HG02981 (cell line): ENCODE measurements at regions not wholly inside any gene's neighbourhood (a gene's known extent, or its start where the extent isn't known, plus 50 kb on each side); places are given as distances from the start of the nearest gene placed in this dataset.

Experiments used
- ATAC-seq: cut with Tn5 transposase; IDR thresholded peaks from one replicate; pipeline ENCODE4 v1.9.1; 2021; ENCODE audit warnings: mild to moderate bottlenecking, moderate library complexity; ENCODE audit not compliant: unreplicated experiment

DNA sequence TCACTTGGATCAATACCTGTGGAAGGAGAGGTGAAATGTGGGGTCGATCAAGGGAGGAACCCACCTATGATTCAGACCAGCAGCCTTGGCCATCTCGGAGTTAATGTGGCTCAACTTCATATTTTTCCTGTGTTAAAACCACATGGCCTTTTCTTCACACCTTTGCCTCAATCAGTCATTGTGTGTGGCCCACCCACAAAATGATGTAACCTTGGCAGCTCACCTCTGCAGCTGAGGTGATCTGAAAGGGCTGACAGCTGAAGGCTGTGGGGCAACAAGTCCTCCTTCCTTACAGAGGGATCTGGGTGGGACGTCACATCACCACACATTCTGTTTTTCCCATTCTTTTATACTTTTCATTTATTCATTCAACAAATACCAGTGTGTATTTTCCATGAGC, 357.1 kb upstream of the HSF2 start:
- no peak for ATAC-seq

DNA sequence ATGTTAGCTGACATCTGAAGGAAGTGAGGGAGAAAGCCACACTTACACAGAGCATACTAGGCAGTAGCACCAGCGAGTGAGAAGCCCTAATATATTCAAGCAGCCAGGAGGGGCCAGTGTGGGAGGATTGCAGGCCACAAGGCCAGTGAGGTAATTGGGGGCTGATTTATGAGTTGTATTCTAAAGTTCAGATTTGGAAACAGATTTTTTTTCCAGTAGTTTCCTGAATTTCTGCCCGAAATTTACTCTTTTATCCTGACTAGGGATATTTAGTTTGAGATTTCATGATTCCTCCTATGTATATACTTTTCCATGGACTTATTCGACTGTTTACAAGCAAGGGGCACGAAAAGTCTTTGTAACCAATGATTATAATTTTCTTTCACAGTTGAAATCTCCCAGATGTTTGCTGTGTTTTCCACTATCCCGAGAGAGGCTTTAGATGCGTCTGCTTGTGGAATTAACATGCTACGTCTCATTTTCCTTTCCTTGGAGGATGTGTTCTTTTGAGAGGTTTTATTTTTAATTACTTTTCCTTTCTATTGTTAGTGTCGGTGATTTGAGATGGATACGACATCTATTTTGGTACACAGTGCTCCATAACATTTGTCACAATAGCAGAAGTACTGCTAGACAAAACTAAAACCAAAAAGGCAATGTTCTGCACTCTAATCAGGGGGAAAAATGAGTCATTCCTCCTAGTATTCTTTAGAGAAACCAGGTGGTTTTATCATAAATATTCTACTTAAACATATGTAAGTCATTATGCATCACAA, 356.3 kb upstream of the HSF2 start:
- no peak for ATAC-seq

- no peak for ATAC-seq
Observed at GRCh38 chr6:122048570-122048969, 350.9 kb upstream of the HSF2 start.

DNA sequence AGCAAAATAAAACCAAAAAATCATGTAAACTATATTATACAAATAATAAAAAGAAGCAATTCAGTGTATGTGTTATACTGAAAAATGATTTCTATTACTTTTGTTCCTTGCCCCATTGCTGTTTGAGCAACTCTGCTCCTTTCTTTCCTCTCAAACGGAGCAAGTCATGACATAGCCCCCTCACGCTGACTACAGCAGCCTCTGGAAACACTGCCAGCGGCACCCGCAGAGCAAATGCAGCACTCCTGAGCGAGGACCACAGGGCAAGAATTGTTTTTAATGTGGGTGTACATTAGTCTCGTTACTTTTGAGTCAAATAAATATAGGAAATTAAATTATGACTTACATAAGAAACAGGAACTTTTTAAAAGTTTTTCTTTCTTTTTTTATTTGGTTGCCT, 350.1 kb upstream of the HSF2 start:
- no peak for ATAC-seq

- no peak for ATAC-seq
Observed at GRCh38 chr6:122050242-122050755, 349.2 kb upstream of the HSF2 start.

DNA sequence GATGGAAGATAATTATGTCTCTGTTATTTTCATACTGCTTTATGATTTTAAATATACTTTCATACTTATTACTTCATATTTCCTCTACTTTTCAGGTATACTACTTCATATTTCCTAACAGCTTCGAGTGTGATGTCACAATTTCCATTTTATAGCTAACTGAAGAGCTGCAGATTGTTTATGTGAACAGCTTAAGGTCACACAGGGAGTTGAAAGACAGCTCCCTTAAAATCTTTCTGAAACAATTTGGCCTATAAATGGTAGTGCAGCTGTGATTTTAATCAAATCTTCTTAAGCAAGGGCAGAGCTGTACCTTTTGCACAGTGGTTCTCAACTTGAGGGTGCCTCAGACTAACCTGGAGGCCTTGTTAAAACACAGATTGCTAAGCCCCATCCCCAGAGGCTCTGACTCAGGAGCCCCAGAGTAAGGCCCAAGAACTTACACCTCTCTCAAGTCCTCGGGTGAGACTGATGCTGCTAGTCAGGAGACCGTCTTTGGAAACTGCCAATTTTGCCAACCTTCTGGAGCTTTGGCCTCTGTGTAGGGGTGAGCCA, 347.0 kb upstream of the HSF2 start:
- ATAC-seq, result no peak

GRCh38 chr6:122059918-122060317, 339.5 kb upstream of the HSF2 start:
- ATAC-seq, result no peak

DNA sequence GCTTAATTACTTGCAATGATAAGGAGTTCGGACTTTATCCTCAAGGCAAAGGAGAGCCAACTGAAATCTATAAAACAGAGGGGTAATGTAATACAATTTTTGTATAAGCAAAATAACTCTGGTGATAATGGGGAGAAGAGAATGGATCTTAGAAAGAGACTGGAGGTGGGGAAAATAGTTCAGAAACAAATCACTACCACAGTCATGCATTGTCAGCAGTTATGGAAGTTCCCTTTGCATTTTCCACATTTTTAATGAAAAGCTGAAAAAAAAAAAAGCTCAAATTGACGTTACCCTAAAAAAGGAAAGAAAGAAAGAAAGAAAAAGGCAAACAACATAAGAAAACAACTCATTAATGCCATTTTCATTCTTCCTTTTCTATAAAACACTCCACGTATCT, 337.6 kb upstream of the HSF2 start:
- ATAC-seq, result no peak

DNA sequence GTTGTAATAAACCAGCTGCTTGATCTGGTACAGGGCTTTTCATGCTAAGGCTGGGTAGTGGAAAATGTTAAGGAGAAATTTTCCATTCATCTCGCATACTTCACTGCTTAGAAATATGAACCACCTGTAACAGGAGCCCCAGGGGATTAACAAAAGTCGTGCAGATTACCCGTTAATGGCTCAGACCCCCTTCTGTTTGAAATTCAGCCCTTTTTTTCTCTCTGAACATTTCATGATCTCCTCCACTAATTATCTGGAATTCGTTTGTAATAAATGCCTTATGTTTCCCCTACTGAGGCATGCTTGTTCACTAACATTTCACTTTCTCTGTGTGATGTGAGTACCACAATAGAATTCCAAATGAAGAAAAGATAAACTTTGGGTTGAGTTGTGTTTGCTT, 336.4 kb upstream of the HSF2 start:
- ATAC-seq, result no peak

DNA sequence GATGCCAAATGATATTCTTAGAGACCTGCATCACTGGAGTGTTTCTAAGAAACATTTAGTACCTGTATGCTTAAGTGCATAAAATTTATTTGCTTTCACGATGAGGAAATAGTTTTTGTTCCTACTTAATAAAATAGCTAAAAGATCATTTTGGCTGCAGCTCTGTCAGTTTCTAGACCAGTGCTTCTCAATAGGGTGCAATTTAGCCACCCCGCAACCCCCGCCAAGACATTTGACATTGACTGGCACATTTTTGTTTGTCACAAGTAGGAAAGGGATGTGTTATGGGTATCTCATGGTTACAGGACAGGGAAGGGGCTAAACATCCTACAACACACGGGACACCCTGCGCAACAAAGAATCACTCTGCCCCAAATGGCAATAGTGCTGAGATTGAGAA, 335.7 kb upstream of the HSF2 start:
- no peak for ATAC-seq

GRCh38 chr6:122066200-122066599, 333.3 kb upstream of the HSF2 start:
- ATAC-seq, result no peak

GRCh38 chr6:122068291-122068769, 331.1 kb upstream of the HSF2 start:
- no peak for ATAC-seq

GRCh38 chr6:122069932-122070331, 329.5 kb upstream of the HSF2 start:
- no peak for ATAC-seq

DNA sequence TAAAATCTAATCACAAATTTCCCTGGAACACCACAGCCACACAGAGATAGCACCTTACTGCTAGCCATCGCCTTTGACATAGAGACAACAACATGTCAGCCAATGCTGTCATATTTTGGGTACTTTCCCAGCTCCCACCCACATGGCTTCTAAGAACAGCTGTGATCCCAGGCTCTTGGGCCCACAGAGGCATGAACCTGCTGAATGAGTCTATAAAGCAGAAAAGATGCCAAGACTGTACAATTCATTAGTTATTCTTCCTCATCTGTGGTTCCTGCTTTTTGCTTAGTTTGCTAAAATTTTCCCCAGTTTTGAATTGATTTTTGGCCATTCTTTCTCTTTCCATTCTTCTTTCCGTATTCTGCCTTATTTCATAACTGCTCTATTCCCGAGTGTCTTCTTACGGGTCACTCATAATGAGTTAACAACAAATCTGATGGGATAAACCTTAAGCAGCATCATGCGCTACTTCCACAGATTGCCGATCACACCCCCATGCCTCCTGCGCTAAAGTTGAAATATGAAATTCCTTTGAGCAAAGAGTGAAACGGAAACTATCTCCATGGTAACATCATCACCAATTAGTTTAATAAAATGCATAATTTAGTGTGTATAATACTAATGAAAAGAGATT, 327.3 kb upstream of the HSF2 start:
- ATAC-seq, result no peak

DNA sequence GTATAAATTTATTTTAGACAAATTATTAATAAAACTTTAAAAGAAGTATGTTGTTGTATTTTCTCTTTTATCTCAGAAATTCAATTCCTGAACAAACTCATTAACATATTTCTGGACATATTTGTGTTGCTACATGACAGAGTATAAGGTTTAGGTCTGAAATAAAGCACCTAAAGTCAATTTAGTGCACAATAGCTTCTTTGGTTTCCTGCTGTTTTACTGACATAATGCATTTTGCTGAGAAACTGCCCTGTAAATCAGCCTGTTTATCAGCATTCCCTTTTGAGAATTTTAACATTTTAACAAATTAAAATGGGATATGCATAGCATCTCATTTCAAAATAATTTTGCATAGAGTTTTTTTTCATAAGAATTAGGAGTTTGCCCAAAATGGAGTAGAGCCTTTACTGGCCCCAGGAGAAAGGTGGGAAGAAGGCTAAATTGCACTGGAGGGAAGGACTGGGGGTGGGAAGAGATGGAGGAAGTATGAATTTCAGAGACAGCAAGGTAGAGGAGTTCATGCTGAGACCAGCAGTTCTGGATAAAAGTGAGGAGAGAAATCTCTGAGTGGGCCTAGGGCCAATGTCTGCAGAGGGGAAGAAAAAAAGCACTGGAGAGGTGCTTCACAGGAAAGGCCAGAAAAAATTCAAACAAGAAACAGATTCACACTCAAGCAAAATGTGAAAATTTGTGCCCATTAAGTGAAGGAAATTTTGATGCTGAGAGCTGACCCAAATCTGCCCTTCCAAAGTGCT, 324.2 kb upstream of the HSF2 start:
- ATAC-seq, result no peak

- ATAC-seq, result no peak
Observed at GRCh38 chr6:122075917-122076316, 323.5 kb upstream of the HSF2 start.

DNA sequence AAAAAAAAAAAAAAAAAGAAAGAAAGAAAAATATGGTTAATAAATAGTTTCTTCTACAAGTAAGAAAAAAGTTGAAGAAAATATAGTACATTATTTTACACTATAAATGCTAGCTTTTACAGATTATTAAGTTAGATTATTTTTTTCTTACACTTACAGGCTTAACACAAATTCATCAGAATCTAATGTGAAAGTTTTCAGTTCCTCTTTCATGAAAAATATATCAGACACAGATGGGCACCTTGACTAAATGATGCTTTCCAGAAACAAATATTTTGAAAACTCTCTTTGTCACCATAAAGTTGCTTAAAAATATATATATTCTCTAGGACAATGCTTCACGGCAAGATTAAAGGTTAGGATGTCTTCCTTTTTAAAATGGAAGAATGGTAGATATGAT, 321.8 kb upstream of the HSF2 start:
- ATAC-seq, result no peak

- ATAC-seq, result no peak
Observed at GRCh38 chr6:122078481-122078880, 321.0 kb upstream of the HSF2 start.

- ATAC-seq, result no peak
Observed at GRCh38 chr6:122079916-122080315, 319.5 kb upstream of the HSF2 start.

- ATAC-seq, result no peak
Observed at GRCh38 chr6:122081921-122082320, 317.5 kb upstream of the HSF2 start.

- no peak for ATAC-seq
Observed at GRCh38 chr6:122082370-122082769, 317.1 kb upstream of the HSF2 start.
